Hepatocyte (in vitro differentiated cells): ENCODE measurements at regions not wholly inside any gene's neighbourhood (a gene's known extent, or its start where the extent isn't known, plus 50 kb on each side); places are given as distances from the start of the nearest gene placed in this dataset.
A peak's percentile ranks its signal among the peaks of the same experiment; 100 is the strongest.

ENCODE experiments used
- DNase-seq: peaks from one replicate; pipeline ENCODE4 v3.0.0-alpha.2; 2016; ENCODE audit warnings: low spot score
- H2AFZ ChIP-seq: fragments of 200-600 bp; sonication (generic); 2 replicates; pipeline ENCODE4 v1.6.0; 2016; ENCODE audit warnings: antibody characterized with exemption, mild to moderate bottlenecking
- H3K27ac ChIP-seq: fragments of 200-600 bp; sonication (generic); 2 replicates; pipeline ENCODE4 v1.5.1; 2016; ENCODE audit warnings: mild to moderate bottlenecking
- H3K27me3 ChIP-seq: fragments of 200-600 bp; sonication (generic); 2 replicates; pipeline ENCODE4 v1.6.1; 2016
- H3K36me3 ChIP-seq: fragments of 200-600 bp; sonication (generic); replicated peaks from 2 replicates; pipeline ENCODE4 v1.5.1; 2016; ENCODE audit warnings: low read depth; ENCODE audit not compliant: insufficient read depth
- H3K4me1 ChIP-seq: fragments of 200-600 bp; sonication (generic); 2 replicates; pipeline ENCODE4 v1.5.1; 2016; ENCODE audit warnings: mild to moderate bottlenecking, moderate library complexity; ENCODE audit not compliant: insufficient read depth
- H3K4me2 ChIP-seq: fragments of 200-600 bp; sonication (generic); 2 replicates; pipeline ENCODE4 v1.6.0; 2016
- H3K4me3 ChIP-seq: fragments of 200-600 bp; sonication (generic); 2 replicates; pipeline ENCODE4 v1.5.1; 2016; ENCODE audit warnings: mild to moderate bottlenecking
- H3K79me2 ChIP-seq: fragments of 200-600 bp; sonication (generic); 2 replicates; pipeline ENCODE4 v1.6.0; 2017; ENCODE audit warnings: mild to moderate bottlenecking
- H3K9me2 ChIP-seq: fragments of 200-600 bp; sonication (generic); replicated peaks from 2 replicates; pipeline ENCODE4 v1.6.0; 2017; ENCODE audit warnings: mild to moderate bottlenecking; ENCODE audit not compliant: insufficient read depth
- H3K9me3 ChIP-seq: fragments of 200-600 bp; sonication (generic); 2 replicates; pipeline ENCODE4 v1.5.1; 2016; ENCODE audit warnings: low read depth, mild to moderate bottlenecking
- H4K20me1 ChIP-seq: fragments of 200-600 bp; sonication (generic); 2 replicates; pipeline ENCODE4 v1.6.0; 2016; ENCODE audit warnings: mild to moderate bottlenecking; ENCODE audit not compliant: insufficient read depth, poor library complexity, severe bottlenecking
- CTCF ChIP-seq: fragments of 200-600 bp; sonication (generic); IDR thresholded peaks from 2 replicates; pipeline ENCODE4 v1.5.1; 2016; ENCODE audit warnings: antibody characterized with exemption, mild to moderate bottlenecking; ENCODE audit not compliant: poor library complexity
- EZH2 ChIP-seq: fragments of 200-600 bp; sonication (generic); IDR thresholded peaks from 2 replicates; pipeline ENCODE4 v1.6.1; 2016; ENCODE audit warnings: antibody characterized with exemption, mild to moderate bottlenecking, borderline replicate concordance
- EZH2phosphoT487 ChIP-seq: fragments of 200-600 bp; sonication (generic); IDR thresholded peaks from one replicate; pipeline ENCODE4 v1.6.1; 2018; ENCODE audit warnings: antibody characterized with exemption, mild to moderate bottlenecking, low read depth, moderate library complexity; ENCODE audit not compliant: unreplicated experiment, severe bottlenecking
- WGBS: methylation state at CpG from one replicate; pipeline ENCODE4 v1.1.6; 2016; ENCODE audit warnings: low lambda C conversion rate; ENCODE audit errors: missing lambda C conversion rate; 5-methylcytosine and 5-hydroxymethylcytosine counted together

- Histone ChIP-seq H3K79me2 (no peaks in the 10 kb centered on the region), H3K36me3 (no peaks in the 10 kb centered on the region), H3K9me3 (peaks cover 7% of the 10 kb centered on the region), H3K27me3 (no peaks in the 10 kb centered on the region), H3K4me3 (no peak overlapping the region), H3K9me2 (no peaks in the 10 kb centered on the region), H3K4me1 (peaks cover 18% of the 10 kb centered on the region), H3K4me2 (no peak overlapping the region), H4K20me1 (no peaks in the 10 kb centered on the region), H2AFZ (peak overlapping the region; percentile 31), H3K27ac (peak overlapping the region; percentile 79)
- 93% methylated on average over 6 of the region's 6 CpGs for WGBS
- TF ChIP-seq EZH2 (no peak), CTCF (no peak), EZH2phosphoT487 (no peak)
- no peak for DNase-seq
These were observed 184.4 kb downstream of the HSD17B3 start for GRCh38 chr9:96117398-96118080.

- WGBS = 62% methylated on average over 5 of the region's 5 CpGs
- H3K4me1 ChIP-seq = peaks cover 18% of the 10 kb centered on the region
These were observed 185.5 kb downstream of the HSD17B3 start for GRCh38 chr9:96116275-96117064.

GRCh38 chr9:96115836-96116235 lies 186.1 kb downstream of the HSD17B3 start:
- DNase-seq = no peak
- Histone ChIP-seq H3K4me2 (peak overlapping the region; percentile 31), H3K4me1 (peaks cover 18% of the 10 kb centered on the region), H3K4me3 (no peak overlapping the region), H3K9me3 (peaks cover 7% of the 10 kb centered on the region), H3K27me3 (no peaks in the 10 kb centered on the region), H2AFZ (peak overlapping the region; percentile 23), H3K9me2 (no peaks in the 10 kb centered on the region), H3K36me3 (no peaks in the 10 kb centered on the region), H4K20me1 (no peaks in the 10 kb centered on the region), H3K79me2 (no peaks in the 10 kb centered on the region), H3K27ac (peak overlapping the region; percentile 79)
- TF ChIP-seq EZH2phosphoT487 = no peak
- TF ChIP-seq EZH2 = no peak
- no peak for TF ChIP-seq CTCF
- WGBS = 84% methylated on average over 4 of the region's 4 CpGs

More at GRCh38 chr9:96116275-96117064, 185.5 kb downstream of the HSD17B3 start:
- Histone ChIP-seq H3K4me3 (no peak overlapping the region), H4K20me1 (no peaks in the 10 kb centered on the region), H3K9me3 (peaks cover 7% of the 10 kb centered on the region), H3K27me3 (no peaks in the 10 kb centered on the region), H3K9me2 (no peaks in the 10 kb centered on the region), H3K27ac (peak overlapping the region; percentile 79), H3K79me2 (no peaks in the 10 kb centered on the region), H3K4me2 (peak overlapping the region; percentile 31), H2AFZ (peak overlapping the region; percentile 23), H3K36me3 (no peaks in the 10 kb centered on the region)
- DNase-seq = peak; percentile 54
- no peak for TF ChIP-seq EZH2phosphoT487
- TF ChIP-seq EZH2 = no peak
- TF ChIP-seq CTCF = no peak
